GM19240 (cell line): ENCODE measurements at regions not wholly inside any gene's neighbourhood (a gene's known extent, or its start where the extent isn't known, plus 50 kb on each side); places are given as distances from the start of the nearest gene placed in this dataset.

ENCODE experiments used
- DNase-seq: peaks from one replicate; pipeline ENCODE4 v3.0.0; 2011; ENCODE audit warnings: low spot score; ENCODE audit not compliant: insufficient read length

- DNase-seq, result no peak
Measured at GRCh38 chr6:41450581-41450980, 95.6 kb upstream of the FOXP4 start.

- no peak for DNase-seq
Measured at GRCh38 chr6:41451039-41451438, 95.1 kb upstream of the FOXP4 start.

- no peak for DNase-seq
Measured at GRCh38 chr6:41451515-41452163, 94.5 kb upstream of the FOXP4 start.

- DNase-seq, result no peak
Measured at GRCh38 chr6:41452763-41453162, 93.4 kb upstream of the FOXP4 start.

- DNase-seq, result no peak
Measured at GRCh38 chr6:41453244-41453643, 92.9 kb upstream of the FOXP4 start.

GRCh38 chr6:41454189-41454789, 91.9 kb upstream of the FOXP4 start:
- DNase-seq, result no peak

GRCh38 chr6:41455410-41455809, 90.8 kb upstream of the FOXP4 start:
- no peak for DNase-seq

- no peak for DNase-seq
Measured at GRCh38 chr6:41455818-41456217, 90.4 kb upstream of the FOXP4 start.

GRCh38 chr6:41457303-41457670, 88.9 kb upstream of the FOXP4 start:
- DNase-seq, result no peak

GRCh38 chr6:41459738-41460137, 86.4 kb upstream of the FOXP4 start:
- no peak for DNase-seq

GRCh38 chr6:41460742-41461336, 85.3 kb upstream of the FOXP4 start:
- DNase-seq, result no peak

- DNase-seq, result no peak
Measured at GRCh38 chr6:41462033-41462432, 84.1 kb upstream of the FOXP4 start.

- DNase-seq, result peak; percentile 50
Measured at GRCh38 chr6:41463062-41463930, 82.9 kb upstream of the FOXP4 start.

GRCh38 chr6:41464019-41464418, 82.2 kb upstream of the FOXP4 start:
- no peak for DNase-seq

- DNase-seq, result no peak
Measured at GRCh38 chr6:41464481-41464880, 81.7 kb upstream of the FOXP4 start.

- no peak for DNase-seq
Measured at GRCh38 chr6:41466437-41466990, 79.7 kb upstream of the FOXP4 start.

GRCh38 chr6:41467061-41467460, 79.1 kb upstream of the FOXP4 start:
- DNase-seq, result no peak

- no peak for DNase-seq
Measured at GRCh38 chr6:41467627-41468404, 78.4 kb upstream of the FOXP4 start.

GRCh38 chr6:41469156-41470028, 76.8 kb upstream of the FOXP4 start:
- DNase-seq, result no peak

GRCh38 chr6:41470029-41470330, 76.2 kb upstream of the FOXP4 start:
- DNase-seq, result no peak
